ENCODE measurements at regions not wholly inside any gene's neighbourhood (a gene's known extent, or its start where the extent isn't known, plus 50 kb on each side); places are given as distances from the start of the nearest gene placed in this dataset.
A peak's percentile ranks its signal among the peaks of the same experiment; 100 is the strongest.

- Histone ChIP-seq H3K27ac (ENCODE audit: insufficient read length, low read depth, low read length) (no peak overlapping the region), H3K9ac (ENCODE audit: extremely low read depth, insufficient read length, low read length) (no peak overlapping the region)
Observed at GRCh38 chr2:224101820-224102630, 62.9 kb upstream of the SERPINE2 start.

More at GRCh38 chr2:224101820-224102630, 62.9 kb upstream of the SERPINE2 start:
- H3K4me2 ChIP-seq (ENCODE audit: insufficient read depth, insufficient read length, low read length): no peak overlapping the region
- no peak overlapping the region for H3T11ph ChIP-seq (ENCODE audit: low read length)
- no peaks in the 10 kb centered on the region for H3K23me2 ChIP-seq (ENCODE audit: insufficient read length, low read depth, low read length, poor library complexity, severe bottlenecking)
- no peak overlapping the region for H4K5ac ChIP-seq (ENCODE audit: insufficient read length, low read depth, low read length)
- no peaks in the 10 kb centered on the region; the same call in 1 of the 2 replicates for H3K4me1 ChIP-seq (ENCODE audit: insufficient read depth, low read length)
- no peaks in the 10 kb centered on the region; the same call in 1 of the 2 replicates for H3K27me3 ChIP-seq (ENCODE audit: insufficient read depth, low read length)
- H2BK20ac ChIP-seq (ENCODE audit: low read depth, low read length, poor library complexity, severe bottlenecking): no peak overlapping the region
- no peaks in the 10 kb centered on the region for H3K79me1 ChIP-seq (ENCODE audit: insufficient read depth, low read depth, low read length, poor library complexity, severe bottlenecking)
- WGBS (ENCODE audit: extremely low coverage, insufficient read length, low lambda C conversion rate): no CpG with 5 or more reads among the region's 4 CpGs
- Mint-ChIP-seq H3K4me3 (peak overlapping the region in 1 of 2 experiments; percentile 4; a peak in 1 of 5 replicates), H3K9me3 (no peaks in the 10 kb centered on the region), H3K36me3 (ENCODE audit: insufficient read depth in 1 of 3, low read depth in 3 of 3) (no peaks in the 10 kb centered on the region), H3K27ac (no peak overlapping the region), H3K4me1 (no peaks in the 10 kb centered on the region), H3K27me3 (ENCODE audit: low read depth) (peaks cover 5% of the 10 kb centered on the region)
- H3K56ac ChIP-seq (ENCODE audit: insufficient read length, low read depth, low read length): no peak overlapping the region
- no peak for TF ChIP-seq CTCF (conservative IDR thresholded peaks at IDR 0.05)
- H3K9me3 ChIP-seq (ENCODE audit: control insufficient read depth, low read depth, low read length): no peaks in the 10 kb centered on the region
- H2BK15ac ChIP-seq (ENCODE audit: low read depth, low read length): no peak overlapping the region
- H3K14ac ChIP-seq (ENCODE audit: insufficient read depth, low read length): no peak overlapping the region
- H3K4ac ChIP-seq (ENCODE audit: low read depth, low read length): no peak overlapping the region
- H2AK5ac ChIP-seq (ENCODE audit: insufficient read length, low read length): no peak overlapping the region
- no peak overlapping the region for H2BK5ac ChIP-seq (ENCODE audit: insufficient read length, low read length)
- DNase-seq: no peak
- H2BK12ac ChIP-seq (ENCODE audit: insufficient read length, low read depth, low read length): no peak overlapping the region
- H2AFZ ChIP-seq (ENCODE audit: low read length): no peak overlapping the region
- H3K23ac ChIP-seq (ENCODE audit: insufficient read length, low read depth, low read length): no peak overlapping the region
- no peak overlapping the region for H3K18ac ChIP-seq (ENCODE audit: insufficient read length, low read depth, low read length)
- no peak overlapping the region for H4K8ac ChIP-seq (replicated peaks; ENCODE audit: insufficient read length, low read depth, low read length)
- H2BK120ac ChIP-seq (ENCODE audit: low read depth, low read length, poor library complexity, severe bottlenecking): no peak overlapping the region
- H3K79me2 ChIP-seq (ENCODE audit: insufficient read depth, low read length): no peaks in the 10 kb centered on the region
- H4K20me1 ChIP-seq (ENCODE audit: control insufficient read depth, insufficient read depth, insufficient read length): no peaks in the 10 kb centered on the region
- no peak overlapping the region for H4K91ac ChIP-seq (ENCODE audit: insufficient read length, low read depth, low read length)

Data from H9 (cell line).